NCI-H1048 (cell line): ENCODE measurements at regions not wholly inside any gene's neighbourhood (a gene's known extent, or its start where the extent isn't known, plus 50 kb on each side); places are given as distances from the start of the nearest gene placed in this dataset.
A peak's percentile ranks its signal among the peaks of the same experiment; 100 is the strongest.

Source experiments
- DNase-seq: peaks from one replicate; lab custom pipeline; 2025; lab: John Stamatoyannopoulos, UW

- DNase-seq: no peak
These were observed 458.5 kb upstream of the KLF4 start for GRCh38 chr9:107948086-107948485.

DNA sequence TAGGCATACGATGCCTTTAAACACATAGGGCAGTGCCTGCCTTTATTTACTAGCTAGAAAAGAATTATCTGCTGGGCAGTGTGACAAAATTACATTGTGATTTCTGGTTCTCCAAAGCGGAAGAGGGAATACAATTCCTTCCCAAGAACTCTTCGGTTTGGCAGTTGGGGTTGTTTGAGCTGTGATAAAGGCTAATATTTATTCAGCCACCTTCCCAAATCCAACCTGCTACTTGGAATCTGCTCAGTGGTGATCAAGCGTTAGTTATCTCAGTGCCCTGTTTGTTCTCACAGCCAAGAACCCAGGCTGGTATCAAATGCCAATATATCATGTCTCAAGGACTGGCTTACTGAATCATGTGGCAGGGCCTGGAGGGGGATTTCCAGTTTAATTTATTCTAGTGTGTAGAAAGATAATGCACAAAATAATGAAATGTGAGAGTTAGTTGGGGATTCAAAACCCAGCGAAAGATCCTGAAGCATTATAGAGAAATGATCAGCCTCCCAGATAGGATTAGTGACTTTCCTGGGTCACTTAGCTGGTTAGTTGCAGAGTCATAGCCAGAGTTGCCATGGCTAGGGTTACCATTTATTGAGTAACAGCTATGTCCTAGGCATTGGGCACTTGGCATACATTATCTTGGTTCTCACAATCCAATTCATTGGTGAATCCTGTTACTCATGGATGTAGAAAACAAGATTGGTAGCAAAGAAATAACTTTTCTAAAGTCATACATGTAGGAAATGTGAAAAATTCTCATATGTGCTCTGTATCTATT lies 457.0 kb upstream of the KLF4 start:
- DNase-seq: no peak

DNA sequence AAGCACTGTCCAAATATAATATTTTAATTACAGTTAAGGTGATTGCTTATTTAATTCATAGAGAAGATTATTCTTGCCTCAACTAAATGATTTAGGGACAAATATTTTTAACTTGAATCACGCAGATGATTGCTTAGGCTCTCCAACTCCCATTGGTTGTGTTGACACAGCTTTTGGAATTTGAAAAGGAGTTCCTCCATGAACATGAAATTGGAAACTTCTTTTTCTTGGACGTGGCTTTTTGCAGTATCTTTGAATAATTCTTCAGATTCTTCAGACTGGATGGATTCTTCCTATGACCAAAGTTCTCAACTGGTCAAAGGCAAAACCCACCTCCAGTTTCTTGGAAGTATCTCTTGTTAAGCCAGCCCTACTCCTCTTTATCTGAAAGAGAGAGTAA lies 456.4 kb upstream of the KLF4 start:
- no peak for DNase-seq

DNA sequence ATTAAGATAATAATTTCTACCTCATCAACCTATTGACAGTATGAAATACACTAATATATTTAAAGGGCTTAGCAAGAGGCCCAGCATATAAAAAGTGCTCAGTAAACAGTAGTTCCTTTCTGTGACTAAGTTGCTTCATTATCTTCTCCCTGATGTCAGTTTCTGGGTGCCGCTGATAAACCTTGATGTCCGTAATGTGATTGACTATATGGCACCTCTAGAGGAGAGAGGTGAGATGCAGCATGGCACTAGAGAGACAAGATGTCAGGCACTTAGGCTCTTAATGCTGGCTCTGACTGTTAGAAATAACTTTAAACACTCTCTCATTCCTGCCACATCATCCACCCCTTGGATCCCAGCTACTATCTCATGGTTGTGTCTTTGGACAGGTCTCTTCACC lies 455.9 kb upstream of the KLF4 start:
- no peak for DNase-seq

DNA sequence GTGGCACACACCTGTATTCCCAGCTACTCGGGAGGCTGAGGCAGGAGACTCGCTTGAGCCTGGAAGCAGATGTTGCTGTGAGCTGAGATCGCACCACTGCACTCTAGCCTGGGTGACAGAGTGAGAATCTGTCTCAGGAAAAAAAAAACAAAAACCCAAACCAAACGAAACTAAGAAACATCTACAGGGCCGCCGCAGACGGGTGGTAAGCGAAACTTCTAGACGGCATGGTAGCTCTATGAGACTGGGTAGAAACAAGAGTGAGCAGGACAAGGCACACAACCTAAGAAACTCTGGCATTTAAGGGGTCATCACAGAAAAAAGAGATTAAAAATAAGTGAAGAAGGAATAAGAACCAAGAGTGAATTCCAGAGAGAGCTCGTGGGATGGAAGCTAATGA lies 454.8 kb upstream of the KLF4 start:
- no peak for DNase-seq

DNA sequence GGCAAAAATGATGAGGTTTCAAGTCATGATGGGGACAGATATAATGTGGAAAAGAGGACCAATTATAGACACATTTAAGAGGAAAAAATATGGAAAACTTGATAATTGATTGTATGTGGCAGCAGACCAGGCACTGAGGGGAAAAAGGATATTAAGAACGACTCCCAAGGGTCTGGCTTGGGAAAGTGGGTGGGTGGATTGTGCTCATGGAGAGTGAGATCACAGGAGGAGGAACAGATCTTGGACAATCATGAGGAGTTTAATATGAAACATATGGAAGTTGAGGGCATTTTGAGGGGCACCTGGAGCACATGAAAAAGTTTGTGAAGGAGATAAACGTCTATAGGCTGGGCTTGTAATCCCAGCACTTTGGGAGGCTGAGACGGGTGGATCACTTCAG lies 454.3 kb upstream of the KLF4 start:
- DNase-seq: no peak

DNA sequence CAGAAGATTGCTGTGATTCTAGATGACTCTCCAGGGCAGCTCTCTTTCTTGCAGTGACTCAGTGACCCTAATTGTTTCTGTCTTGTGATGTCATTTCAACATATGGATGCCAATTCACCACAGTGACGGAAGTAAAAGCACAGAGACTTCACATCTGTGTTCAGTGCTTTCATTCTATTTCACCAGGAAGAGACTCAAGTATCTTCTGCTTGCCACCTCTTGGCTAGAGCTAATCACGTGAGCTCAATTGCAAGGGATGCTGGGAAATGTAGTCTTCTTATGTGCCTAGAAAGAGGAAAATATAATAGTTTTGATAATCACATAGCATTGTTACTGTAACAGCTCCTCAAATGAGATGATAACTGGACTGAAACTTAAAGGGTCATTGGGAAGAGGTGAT lies 453.3 kb upstream of the KLF4 start:
- DNase-seq: no peak

- DNase-seq: no peak
These were observed 452.7 kb upstream of the KLF4 start for GRCh38 chr9:107942291-107942690.

DNA sequence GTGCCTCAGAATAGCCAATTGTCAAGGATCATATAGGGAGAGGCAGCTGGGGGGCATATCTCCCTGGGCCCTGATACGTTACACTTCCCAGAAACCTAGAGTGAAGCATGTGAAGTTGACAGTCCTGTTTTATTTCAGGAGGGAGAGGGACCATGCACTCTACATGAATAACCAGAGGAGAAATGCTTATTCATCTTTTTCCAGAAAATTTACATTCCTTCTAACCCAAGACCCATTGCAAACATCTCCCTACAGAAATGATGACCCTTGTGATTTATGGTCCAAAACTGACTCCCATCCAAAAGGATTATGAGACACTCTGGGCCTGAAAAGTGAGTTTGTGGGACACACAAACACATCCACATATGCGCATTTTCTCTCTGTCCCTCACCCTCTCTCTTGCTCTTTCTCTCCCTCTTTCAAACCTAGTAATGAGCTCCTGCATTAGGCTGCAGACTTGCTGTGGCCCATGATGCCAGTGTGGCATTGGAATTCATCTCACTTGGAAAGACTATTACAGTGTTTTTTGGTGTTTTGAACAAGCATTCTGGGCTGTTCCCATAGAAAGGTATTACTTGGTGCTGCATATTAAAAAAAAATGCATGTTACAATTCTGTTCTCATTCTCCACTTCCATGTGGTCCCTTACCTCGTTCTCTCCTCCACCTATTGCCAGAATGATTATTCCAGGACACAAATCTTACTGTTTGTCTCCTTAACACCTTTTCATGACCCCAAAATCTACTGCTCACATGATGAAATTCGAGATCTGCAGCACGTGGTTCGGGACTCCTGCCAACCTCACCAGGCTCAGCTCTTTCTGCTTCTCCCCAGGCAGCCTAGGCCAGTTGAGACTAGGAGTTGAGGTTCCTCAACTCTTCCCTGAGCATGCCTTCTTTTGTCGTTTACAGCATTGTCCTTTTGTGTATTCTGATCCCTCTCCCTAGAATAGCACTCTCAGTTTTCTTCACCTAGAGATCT lies 451.3 kb upstream of the KLF4 start:
- no peak for DNase-seq

- no peak for DNase-seq
These were observed 449.3 kb upstream of the KLF4 start for GRCh38 chr9:107938801-107939386.

- no peak for DNase-seq
These were observed 446.4 kb upstream of the KLF4 start for GRCh38 chr9:107935931-107936330.

GRCh38 chr9:107933516-107933915 lies 443.9 kb upstream of the KLF4 start:
- no peak for DNase-seq

DNA sequence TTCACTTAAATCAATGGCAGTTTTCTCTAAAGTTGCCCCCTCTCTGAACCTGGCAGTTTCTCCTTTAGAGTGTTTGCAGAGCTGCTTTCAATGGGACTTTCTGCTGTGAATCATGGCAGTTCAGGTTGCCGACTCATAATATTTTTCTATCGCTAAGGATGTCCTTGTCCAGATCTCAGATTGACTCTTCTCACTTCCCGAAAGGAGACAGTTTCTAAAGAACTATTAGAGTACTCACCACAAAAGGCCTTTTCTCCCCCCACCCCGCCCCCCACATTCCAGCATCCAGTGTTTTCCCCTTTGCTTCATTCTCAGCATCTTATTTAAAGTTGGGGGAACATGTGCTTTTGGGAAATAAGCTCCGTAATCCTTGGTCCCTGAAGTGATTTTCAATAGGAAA lies 443.5 kb upstream of the KLF4 start:
- no peak for DNase-seq

DNA sequence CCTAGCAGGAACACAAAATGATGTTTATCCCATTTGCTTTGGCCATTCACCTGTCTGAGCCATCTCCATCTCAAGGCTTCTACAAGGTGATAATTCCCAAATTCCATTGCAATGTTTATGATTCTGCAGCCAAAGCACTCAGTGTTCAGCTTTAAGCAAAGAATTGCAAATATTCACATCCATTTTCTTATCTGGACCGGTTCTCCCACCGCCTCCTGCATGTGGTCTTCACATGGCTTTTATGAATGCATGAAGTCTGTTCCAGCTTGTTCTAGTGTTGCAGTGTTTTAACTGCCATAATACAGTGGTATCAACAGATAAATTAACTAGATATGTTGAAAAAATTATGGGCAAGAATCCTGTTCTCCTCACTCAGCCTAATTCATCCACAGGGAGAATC lies 443.0 kb upstream of the KLF4 start:
- DNase-seq: no peak

DNA sequence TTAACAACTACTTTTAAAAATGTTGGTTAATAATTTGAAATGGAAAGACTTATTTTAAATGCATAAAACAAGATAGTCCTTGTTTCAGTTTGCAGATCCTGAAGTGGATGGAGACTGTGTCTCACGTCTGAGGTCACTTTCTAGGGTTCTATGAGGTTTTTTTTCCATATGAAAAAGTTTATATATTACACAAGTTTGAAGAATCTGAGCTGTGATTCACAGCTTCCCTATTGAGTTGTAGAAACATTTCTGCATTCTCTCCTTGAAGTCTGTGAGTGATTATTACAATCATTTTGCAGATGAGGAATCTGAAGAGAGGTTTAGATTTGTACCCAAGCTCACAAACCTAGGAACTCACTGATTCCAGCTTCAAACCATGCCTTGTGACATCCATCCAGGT lies 442.5 kb upstream of the KLF4 start:
- no peak for DNase-seq

GRCh38 chr9:107931071-107931715 lies 441.6 kb upstream of the KLF4 start:
- DNase-seq: no peak

DNA sequence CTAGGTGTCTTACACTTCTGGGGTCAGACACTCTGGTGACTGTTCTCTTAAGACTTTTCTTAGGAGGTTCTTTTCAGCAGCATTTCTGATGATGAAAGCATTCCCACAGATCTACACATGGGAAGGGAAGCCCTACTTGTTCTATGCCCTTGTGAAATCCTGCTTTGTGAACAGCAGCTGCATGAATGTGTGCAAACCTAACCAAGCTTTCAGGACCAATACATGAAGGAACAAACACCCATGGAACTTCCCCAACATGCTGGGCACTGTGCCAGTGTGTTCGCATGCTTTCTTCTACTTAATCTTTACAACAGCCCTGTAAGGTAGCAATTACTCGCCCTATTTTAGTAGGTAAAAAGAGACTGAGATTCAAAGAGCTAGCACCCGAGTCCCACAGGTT lies 439.9 kb upstream of the KLF4 start:
- no peak for DNase-seq

GRCh38 chr9:107928701-107929371 lies 439.3 kb upstream of the KLF4 start:
- DNase-seq: no peak

GRCh38 chr9:107927276-107927675 lies 437.7 kb upstream of the KLF4 start:
- peak; percentile 25 for DNase-seq

- DNase-seq: no peak
These were observed 436.3 kb upstream of the KLF4 start for GRCh38 chr9:107925749-107926297.

- no peak for DNase-seq
These were observed 432.7 kb upstream of the KLF4 start for GRCh38 chr9:107922260-107922659.
